ENCODE measurements at regions not wholly inside any gene's neighbourhood (a gene's known extent, or its start where the extent isn't known, plus 50 kb on each side); places are given as distances from the start of the nearest gene placed in this dataset.

DNA sequence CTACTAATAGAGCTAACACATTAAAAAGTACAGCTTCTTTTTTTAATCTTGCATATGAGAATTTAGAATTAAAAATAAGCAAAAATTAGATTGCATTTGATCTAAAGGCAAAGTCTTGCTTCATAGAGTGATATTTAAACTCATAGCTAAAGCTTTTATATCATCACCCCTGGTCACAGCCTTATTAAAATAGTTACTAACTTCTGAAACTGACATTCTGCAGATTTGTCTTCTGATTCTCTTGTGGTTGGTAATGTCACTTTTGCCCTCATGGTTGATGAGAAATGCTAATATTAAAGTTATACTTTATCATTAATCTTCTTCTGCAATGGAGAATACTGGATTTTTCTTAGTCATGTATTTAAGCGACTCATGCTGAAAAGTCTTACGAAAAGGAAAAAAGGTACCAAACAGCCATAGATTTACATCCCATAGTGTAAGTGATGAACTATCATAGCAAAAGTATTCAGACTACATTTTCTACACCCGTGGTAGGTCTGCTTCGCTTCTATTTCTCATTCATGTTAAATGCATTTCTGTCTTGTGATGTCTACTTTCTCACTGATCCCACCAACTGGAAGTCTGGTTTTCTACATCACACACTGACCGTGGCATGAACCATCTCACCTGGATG is 330.5 kb upstream of the B3GALT2 start:
- no peak for DNase-seq (ENCODE audit: low read depth in 2 of 2, low spot score in 1 of 2)

DNA sequence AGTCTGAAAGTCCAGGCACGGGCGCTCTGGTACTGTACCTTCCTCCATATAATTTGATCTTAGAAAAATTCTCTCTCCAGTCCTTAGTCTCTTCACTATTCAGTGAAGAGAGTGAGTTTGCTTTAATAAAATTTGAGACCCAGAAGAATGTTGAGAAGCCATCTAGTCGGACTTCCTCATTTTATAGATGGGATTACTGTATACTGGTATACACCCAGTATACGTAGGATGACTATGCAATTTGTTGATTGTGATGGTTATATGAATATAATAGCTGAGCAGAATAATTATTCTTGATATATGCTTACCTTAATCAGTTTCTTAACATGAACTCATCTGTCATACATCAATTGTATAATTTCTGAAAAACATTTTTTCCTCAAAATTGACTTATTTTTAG is 328.0 kb upstream of the B3GALT2 start:
- DNase-seq (ENCODE audit: low read depth in 2 of 2, low spot score in 1 of 2), result no peak

GRCh38 chr1:193513032-193513431 is 326.6 kb upstream of the B3GALT2 start:
- no peak for DNase-seq (ENCODE audit: low read depth in 2 of 2, low spot score in 1 of 2)

GRCh38 chr1:193504920-193505319 is 318.5 kb upstream of the B3GALT2 start:
- no peak for DNase-seq (ENCODE audit: low read depth in 2 of 2, low spot score in 1 of 2)

DNA sequence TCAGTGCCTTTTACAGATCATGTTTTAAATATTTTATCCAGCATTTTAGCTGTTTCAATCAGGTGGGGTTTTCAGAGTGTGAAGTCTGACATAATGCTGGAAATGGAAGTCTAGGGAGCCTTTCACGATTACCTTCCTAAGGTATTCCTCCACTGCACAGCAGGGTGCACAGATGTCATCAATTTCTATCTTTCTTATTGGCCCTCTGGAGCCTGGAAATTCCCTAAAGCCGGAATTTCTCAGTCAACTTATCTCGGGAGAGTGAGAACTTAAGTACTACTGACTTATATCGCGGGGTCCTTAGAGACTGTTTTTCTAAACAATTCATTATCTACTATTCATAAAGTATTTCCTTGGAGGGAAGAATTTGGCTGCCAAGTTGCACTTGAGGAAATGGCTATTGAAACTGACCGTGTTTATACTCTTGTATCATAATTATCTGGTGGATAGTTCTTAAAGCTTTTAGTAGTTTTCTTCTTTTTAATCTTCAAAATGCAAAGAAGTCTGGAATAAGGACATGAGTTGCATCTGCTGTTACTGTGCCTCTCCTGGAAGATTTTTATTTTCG is 311.8 kb upstream of the B3GALT2 start:
- DNase-seq (ENCODE audit: low read depth in 2 of 2, low spot score in 1 of 2), result no peak

GRCh38 chr1:193494368-193494767 is 308.0 kb upstream of the B3GALT2 start:
- no peak for DNase-seq (ENCODE audit: low read depth in 2 of 2, low spot score in 1 of 2)

GRCh38 chr1:193489191-193489590 is 302.8 kb upstream of the B3GALT2 start:
- DNase-seq (ENCODE audit: low read depth in 2 of 2, low spot score in 1 of 2), result no peak

- no peak for DNase-seq (ENCODE audit: low read depth in 2 of 2, low spot score in 1 of 2)
These were observed 301.3 kb upstream of the B3GALT2 start for GRCh38 chr1:193487722-193488121.

- no peak for DNase-seq (ENCODE audit: low read depth in 2 of 2, low spot score in 1 of 2)
These were observed 300.3 kb upstream of the B3GALT2 start for GRCh38 chr1:193486671-193487229.

DNA sequence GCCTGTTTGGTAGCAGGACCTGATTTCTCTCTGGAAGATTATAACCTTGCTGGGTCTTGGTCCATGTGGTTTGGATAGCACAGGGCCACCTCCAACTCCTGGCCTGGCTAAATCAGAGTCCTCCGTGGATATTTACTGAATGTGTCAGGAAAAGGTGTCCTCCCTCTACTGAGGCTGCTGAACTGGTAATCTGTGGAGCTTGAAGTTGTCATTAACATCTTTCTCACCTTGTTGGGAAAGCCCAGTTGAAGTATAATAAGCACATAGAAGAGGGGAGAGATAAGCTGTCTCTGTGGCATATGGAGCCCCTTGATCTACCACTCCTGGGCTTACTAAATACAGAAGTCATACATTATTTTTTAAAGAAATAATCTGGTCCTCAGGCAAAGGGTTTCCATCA is 294.3 kb upstream of the B3GALT2 start:
- DNase-seq (ENCODE audit: low read depth in 2 of 2, low spot score in 1 of 2), result no peak

DNA sequence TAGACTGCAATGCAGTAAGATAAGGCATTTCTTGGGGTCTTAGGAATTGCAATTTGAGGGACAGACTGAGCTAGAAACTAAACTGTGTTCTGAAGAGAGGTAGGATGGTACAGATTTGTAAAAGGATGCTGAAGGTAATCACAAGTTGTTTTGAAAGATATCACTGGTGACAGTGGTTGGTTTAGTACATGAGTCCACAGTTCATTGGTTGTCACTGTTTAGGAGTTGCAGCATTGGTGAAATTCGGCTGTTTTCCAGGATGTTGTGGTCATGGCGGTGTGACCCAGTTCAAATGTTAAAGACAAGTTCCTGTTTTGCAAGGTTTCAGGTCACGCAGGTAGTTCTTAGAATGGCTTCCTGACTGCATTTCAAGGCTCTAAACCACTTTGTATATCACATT is 292.8 kb upstream of the B3GALT2 start:
- DNase-seq (ENCODE audit: low read depth in 2 of 2, low spot score in 1 of 2), result peak; percentile 7 to 43

DNA sequence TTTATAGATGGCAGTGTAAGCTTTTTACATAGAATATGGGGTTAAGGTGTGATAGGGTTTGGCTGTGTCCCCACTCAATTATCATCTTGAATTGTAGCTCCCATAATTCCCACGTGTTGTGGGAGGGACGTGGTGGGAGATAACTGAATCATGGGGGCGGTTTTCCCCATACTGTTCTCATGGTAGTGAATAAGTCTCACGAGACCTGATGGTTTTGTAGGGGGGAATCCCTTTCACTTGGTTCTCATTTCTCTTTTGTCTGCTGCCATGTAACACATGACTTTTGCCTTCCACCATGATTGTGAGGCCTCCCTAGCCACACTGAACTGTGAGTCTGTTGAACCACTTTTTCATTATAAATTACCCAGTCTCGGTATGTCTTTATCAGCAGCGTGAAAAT is 290.3 kb upstream of the B3GALT2 start:
- no peak for DNase-seq (ENCODE audit: low read depth in 2 of 2, low spot score in 1 of 2)

DNA sequence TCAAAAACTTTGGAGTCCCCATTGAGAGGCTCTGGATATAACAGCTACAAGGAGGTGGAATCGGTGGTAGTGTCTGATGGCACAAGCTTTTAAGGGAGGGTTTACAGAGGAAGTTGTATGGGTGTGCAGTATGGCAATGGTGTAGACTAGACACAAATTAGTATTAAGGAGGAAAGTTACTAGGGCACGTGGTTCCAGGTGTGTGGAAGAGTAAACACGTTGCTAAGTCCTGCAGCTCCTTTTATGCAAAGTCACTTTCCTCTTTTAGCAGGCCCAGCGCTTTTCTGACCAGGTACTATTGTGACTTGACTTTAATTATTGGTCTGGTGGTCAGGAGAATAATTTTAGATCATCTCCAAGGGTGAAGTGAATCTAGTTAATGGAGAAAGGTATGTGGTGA is 287.5 kb upstream of the B3GALT2 start:
- DNase-seq (ENCODE audit: low read depth in 2 of 2, low spot score in 1 of 2), result no peak

DNA sequence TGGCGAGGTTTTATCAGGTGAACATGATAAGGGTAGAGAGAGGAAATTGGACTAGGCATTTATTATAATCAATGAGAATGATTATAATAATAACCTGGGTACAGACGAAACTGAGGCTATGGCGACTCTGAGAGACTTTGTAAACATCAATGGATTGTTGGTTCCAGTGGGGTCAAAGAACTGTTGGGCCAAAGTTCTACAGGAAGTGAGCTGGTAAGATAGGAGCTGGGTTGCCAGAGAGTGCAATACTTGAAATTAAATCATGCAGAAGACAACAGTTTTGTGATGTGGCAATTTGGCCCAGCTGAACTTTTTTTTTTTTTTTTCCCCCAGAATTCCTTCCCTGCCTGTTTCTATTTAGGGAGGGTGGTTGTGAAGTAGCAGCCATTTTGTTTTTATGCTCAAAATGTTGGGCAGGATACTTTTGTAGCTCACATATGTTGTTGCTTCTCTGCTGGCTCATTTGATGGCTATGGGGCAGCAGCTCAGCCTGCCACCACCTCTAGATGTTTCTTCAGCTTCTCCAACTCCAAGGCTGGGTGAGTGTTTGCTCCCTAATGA is 286.5 kb upstream of the B3GALT2 start:
- no peak for DNase-seq (ENCODE audit: low read depth in 2 of 2, low spot score in 1 of 2)

DNA sequence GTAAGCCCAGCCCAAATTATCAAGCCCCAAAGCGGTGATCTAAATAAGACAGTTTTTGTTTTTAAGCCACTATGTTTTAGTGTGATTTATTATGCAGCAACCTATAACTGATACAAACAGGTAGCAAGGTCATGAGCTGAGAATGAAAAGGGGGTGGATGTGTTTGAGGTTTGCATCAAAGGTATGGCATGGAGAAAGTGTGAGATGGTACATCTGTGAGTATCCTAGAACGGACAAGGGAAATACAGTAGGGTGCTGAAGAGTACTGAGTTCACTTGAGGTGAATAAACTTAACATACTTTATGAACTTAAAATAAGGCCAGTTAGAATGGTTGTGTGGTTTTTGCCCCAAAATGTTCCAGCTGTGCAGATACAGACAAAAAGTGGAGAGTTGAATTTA is 286.0 kb upstream of the B3GALT2 start:
- DNase-seq (ENCODE audit: low read depth in 2 of 2, low spot score in 1 of 2), result no peak

GRCh38 chr1:193471981-193472380 is 285.6 kb upstream of the B3GALT2 start:
- DNase-seq (ENCODE audit: low read depth in 2 of 2, low spot score in 1 of 2), result no peak

DNA sequence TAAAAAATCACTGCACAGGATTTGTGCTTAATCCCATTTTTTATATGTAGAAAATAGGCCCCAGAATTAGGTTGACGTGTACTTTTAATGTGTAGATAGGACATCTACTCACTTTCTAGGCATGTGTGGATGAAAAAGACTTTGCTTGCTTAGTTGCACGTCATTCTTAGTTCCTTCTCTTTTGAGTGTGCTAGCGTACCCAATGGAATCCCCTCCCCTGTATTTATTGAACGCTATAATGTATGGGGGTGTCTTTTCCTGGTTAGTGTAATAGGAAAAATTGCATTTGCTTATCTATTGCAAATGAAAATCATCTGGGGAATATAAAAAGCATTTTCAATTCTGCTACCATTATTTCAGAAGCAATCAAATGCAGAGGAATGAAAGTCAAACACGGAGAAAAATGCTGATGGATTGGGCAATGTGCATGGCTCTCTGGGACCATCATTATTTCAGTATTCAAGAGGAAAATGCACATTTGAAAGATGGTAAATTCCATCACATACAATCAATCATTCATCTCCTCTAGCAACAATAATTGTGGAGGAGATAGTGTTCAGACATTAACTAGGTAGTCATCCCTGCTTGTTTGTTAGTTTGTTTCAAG is 277.0 kb upstream of the B3GALT2 start:
- DNase-seq (ENCODE audit: low read depth in 2 of 2, low spot score in 1 of 2), result no peak

- DNase-seq (ENCODE audit: low read depth in 2 of 2, low spot score in 1 of 2), result no peak
These were observed 276.4 kb upstream of the B3GALT2 start for GRCh38 chr1:193462629-193463320.

DNA sequence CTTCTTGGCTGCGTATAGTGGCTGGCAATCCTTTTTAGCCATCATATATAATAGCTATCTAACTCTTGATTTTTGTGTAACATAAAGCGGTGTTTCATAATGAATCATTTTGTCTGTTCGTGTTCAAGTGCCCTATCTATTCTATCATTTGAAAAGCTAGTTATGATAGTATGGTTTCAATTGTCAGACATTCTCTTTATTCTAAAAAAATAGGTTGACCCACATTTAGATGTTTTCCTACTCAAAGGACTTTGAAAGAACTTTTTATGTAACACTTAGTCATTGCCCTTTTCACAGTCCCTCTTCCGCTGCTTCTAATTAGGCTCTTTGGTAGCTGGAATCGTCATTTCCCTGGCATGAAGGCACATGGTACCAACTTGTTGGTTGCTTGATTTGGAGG is 272.2 kb upstream of the B3GALT2 start:
- no peak for DNase-seq (ENCODE audit: low read depth in 2 of 2, low spot score in 1 of 2)

DNA sequence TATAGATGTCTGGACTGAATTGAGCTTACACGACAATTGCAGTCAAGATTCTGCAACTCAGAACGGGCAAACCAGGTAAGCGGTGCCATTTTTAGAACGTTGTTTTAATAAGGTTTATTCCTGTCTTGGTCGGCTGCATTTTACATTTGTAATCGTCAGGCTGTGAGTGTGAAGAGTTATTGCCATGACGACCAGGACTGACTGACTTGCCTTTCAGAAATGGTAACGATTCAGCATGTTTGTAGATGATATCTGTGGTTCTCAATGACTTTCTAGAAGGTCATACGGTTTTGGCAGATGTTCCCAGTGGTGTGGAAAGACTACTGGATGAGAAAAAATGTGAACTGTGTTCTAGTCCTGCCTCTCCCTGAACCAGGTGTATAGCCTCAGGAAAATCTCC is 271.3 kb upstream of the B3GALT2 start:
- DNase-seq (ENCODE audit: low read depth in 2 of 2, low spot score in 1 of 2), result no peak

- DNase-seq (ENCODE audit: low read depth in 2 of 2, low spot score in 1 of 2), result no peak
These were observed 270.4 kb upstream of the B3GALT2 start for GRCh38 chr1:193456811-193457280.

DNA sequence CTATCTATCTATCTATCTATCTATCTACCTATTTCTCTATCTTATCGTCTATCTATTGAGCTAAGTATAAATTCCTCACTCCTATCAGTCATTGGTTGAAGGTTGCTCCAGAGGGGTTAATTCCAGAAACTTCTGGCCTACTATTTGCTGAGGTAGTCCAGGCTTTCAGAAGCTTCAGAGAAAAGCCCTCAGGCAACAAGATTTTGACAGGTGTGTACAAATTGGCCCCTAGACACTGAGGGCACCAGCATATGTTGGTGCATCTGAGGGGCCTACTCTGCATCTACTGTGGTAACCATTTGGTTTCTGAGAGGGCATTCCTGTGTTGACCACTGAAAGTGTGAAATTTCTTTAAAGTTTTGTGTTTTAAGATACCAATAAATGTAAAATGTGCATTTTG is 265.2 kb upstream of the B3GALT2 start:
- no peak for DNase-seq (ENCODE audit: low read depth in 2 of 2, low spot score in 1 of 2)
